ENCODE measurements at regions not wholly inside any gene's neighbourhood (a gene's known extent, or its start where the extent isn't known, plus 50 kb on each side); places are given as distances from the start of the nearest gene placed in this dataset.
"Not testable (repeated sequence)": the region's sequence is repeated elsewhere in the genome, so short reads cannot be mapped to it uniquely, and the experiment has no call there.

DNA sequence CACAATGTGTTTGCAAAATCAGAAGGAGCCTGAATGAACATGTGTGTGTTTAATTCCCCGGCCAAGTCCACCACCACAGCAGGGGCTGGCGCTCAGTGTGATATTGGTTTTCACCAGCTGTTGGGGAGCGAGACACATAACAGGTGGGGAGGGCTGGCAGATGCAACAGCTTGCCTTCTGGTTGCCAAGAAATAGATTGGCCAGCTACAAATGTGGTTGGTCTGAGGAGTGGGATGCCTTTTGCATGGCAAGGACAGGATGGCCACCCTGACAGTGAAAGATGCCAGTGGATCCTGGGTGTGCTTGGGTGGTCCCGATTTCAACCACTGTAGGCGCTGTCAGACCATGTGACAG, 292.5 kb upstream of the FZD8 start:
- Histone ChIP-seq H3K27ac (ENCODE audit: low read depth, low read length, poor library complexity, severe bottlenecking) (no peak overlapping the region), H3K9me3 (ENCODE audit: low read depth, low read length, poor library complexity, severe bottlenecking) (no peaks in the 10 kb centered on the region), H3K4me3 (ENCODE audit: low read depth, low read length, poor library complexity, severe bottlenecking) (no peak overlapping the region), H3K27me3 (replicated peaks; ENCODE audit: insufficient read depth, low read depth, low read length, poor library complexity) (no peaks in the 10 kb centered on the region), H3K36me3 (ENCODE audit: insufficient read depth, low read length, poor library complexity, severe bottlenecking) (no peaks in the 10 kb centered on the region), H3K4me1 (ENCODE audit: insufficient read depth, low read length, poor library complexity, severe bottlenecking) (no peaks in the 10 kb centered on the region)
- ChIA-PET CTCF (no interaction called here), POLR2A (ENCODE audit: low non-redundant PET) (interaction anchor here (0.6 kb wide), 1 partner anchor 33 kb away, joined by 3 read pairs; no protein-coding TSS in a partner anchor)
- no peak for TF ChIP-seq EZH2 (IDR thresholded peaks at IDR 0.05; ENCODE audit: borderline replicate concordance, low read depth, low read length, poor library complexity, severe bottlenecking)
- TF ChIP-seq CTCF (conservative IDR thresholded peaks at IDR 0.05; ENCODE audit: low read depth, low read length), result no peak
- no peak for DNase-seq (ENCODE audit: low spot score)
- intact Hi-C loops (cut with micrococcal nuclease; ENCODE audit: unreplicated experiment), result no loop called here
- no TSS peak for BruUV-seq (replicated peaks)

GRCh38 chr10:35933940-35934641, 292.0 kb upstream of the FZD8 start:
- intact Hi-C loops (cut with micrococcal nuclease; ENCODE audit: unreplicated experiment), result no loop called here

GRCh38 chr10:35933491-35933890, 291.4 kb upstream of the FZD8 start:
- CTCF ChIA-PET, result no interaction called here
- Histone ChIP-seq H3K36me3 (ENCODE audit: insufficient read depth, low read length, poor library complexity, severe bottlenecking) (no peaks in the 10 kb centered on the region), H3K9me3 (ENCODE audit: low read depth, low read length, poor library complexity, severe bottlenecking) (no peaks in the 10 kb centered on the region), H3K27me3 (replicated peaks; ENCODE audit: insufficient read depth, low read depth, low read length, poor library complexity) (no peaks in the 10 kb centered on the region), H3K4me1 (ENCODE audit: insufficient read depth, low read length, poor library complexity, severe bottlenecking) (no peaks in the 10 kb centered on the region), H3K4me3 (ENCODE audit: low read depth, low read length, poor library complexity, severe bottlenecking) (no peak overlapping the region), H3K27ac (ENCODE audit: low read depth, low read length, poor library complexity, severe bottlenecking) (no peak overlapping the region)
- intact Hi-C loops (cut with micrococcal nuclease; ENCODE audit: unreplicated experiment), result no loop called here
- no TSS peak for BruUV-seq (replicated peaks)
- TF ChIP-seq CTCF (conservative IDR thresholded peaks at IDR 0.05; ENCODE audit: low read depth, low read length), result no peak
- no peak for TF ChIP-seq EZH2 (IDR thresholded peaks at IDR 0.05; ENCODE audit: borderline replicate concordance, low read depth, low read length, poor library complexity, severe bottlenecking)
- DNase-seq (ENCODE audit: low spot score), result no peak
- POLR2A ChIA-PET (ENCODE audit: low non-redundant PET), result no interaction called here

More at GRCh38 chr10:35933940-35934641, 292.0 kb upstream of the FZD8 start:
- ChIA-PET POLR2A (ENCODE audit: low non-redundant PET) (interaction anchor here (0.6 kb wide), 1 partner anchor 34 kb away, joined by 3 read pairs; no protein-coding TSS in a partner anchor), CTCF (no interaction called here)
- Histone ChIP-seq H3K27ac (ENCODE audit: low read depth, low read length, poor library complexity, severe bottlenecking) (no peak overlapping the region), H3K4me3 (ENCODE audit: low read depth, low read length, poor library complexity, severe bottlenecking) (no peak overlapping the region), H3K27me3 (replicated peaks; ENCODE audit: insufficient read depth, low read depth, low read length, poor library complexity) (no peaks in the 10 kb centered on the region), H3K4me1 (ENCODE audit: insufficient read depth, low read length, poor library complexity, severe bottlenecking) (no peaks in the 10 kb centered on the region), H3K9me3 (ENCODE audit: low read depth, low read length, poor library complexity, severe bottlenecking) (no peaks in the 10 kb centered on the region), H3K36me3 (ENCODE audit: insufficient read depth, low read length, poor library complexity, severe bottlenecking) (no peaks in the 10 kb centered on the region)
- TF ChIP-seq EZH2 (IDR thresholded peaks at IDR 0.05; ENCODE audit: borderline replicate concordance, low read depth, low read length, poor library complexity, severe bottlenecking), result no peak
- no peak for TF ChIP-seq CTCF (conservative IDR thresholded peaks at IDR 0.05; ENCODE audit: low read depth, low read length)
- no peak for DNase-seq (ENCODE audit: low spot score)
- no TSS peak for BruUV-seq (replicated peaks)

DNA sequence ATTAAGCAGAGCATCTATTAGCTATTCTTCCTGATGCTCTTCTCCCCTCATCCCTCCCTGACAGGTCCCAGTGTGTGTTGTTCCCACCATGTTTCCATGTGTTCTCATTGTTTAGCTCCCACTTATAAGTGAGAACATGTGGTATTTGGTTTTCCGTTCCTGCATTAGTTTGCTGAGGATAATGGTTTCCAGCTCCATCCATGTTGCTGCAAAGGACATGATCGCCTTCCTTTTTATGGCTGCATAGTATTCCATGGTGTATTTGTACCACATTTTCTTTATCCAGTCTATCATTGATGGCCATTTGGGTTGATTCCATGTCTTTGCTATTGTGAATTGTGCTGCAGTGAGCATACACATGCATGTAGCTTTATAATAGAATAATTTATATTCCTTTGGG, 287.9 kb upstream of the FZD8 start:
- POLR2A ChIA-PET (ENCODE audit: low non-redundant PET); CTCF ChIA-PET: not testable (repeated sequence)

More for the DNA sequence above, 287.9 kb upstream of the FZD8 start:
- H3K27me3 ChIP-seq (replicated peaks; ENCODE audit: insufficient read depth, low read depth, low read length, poor library complexity); BruUV-seq (replicated peaks); H3K9me3 ChIP-seq (ENCODE audit: low read depth, low read length, poor library complexity, severe bottlenecking); H3K36me3 ChIP-seq (ENCODE audit: insufficient read depth, low read length, poor library complexity, severe bottlenecking); H3K4me3 ChIP-seq (ENCODE audit: low read depth, low read length, poor library complexity, severe bottlenecking); H3K4me1 ChIP-seq (ENCODE audit: insufficient read depth, low read length, poor library complexity, severe bottlenecking); DNase-seq (ENCODE audit: low spot score); intact Hi-C loops (cut with micrococcal nuclease; ENCODE audit: unreplicated experiment); H3K27ac ChIP-seq (ENCODE audit: low read depth, low read length, poor library complexity, severe bottlenecking): not testable (repeated sequence)

Data from A673 (cell line).